ENCODE measurements at regions not wholly inside any gene's neighbourhood (a gene's known extent, or its start where the extent isn't known, plus 50 kb on each side); places are given as distances from the start of the nearest gene placed in this dataset.
"Not testable (repeated sequence)": the region's sequence is repeated elsewhere in the genome, so short reads cannot be mapped to it uniquely, and the experiment has no call there.

DNA sequence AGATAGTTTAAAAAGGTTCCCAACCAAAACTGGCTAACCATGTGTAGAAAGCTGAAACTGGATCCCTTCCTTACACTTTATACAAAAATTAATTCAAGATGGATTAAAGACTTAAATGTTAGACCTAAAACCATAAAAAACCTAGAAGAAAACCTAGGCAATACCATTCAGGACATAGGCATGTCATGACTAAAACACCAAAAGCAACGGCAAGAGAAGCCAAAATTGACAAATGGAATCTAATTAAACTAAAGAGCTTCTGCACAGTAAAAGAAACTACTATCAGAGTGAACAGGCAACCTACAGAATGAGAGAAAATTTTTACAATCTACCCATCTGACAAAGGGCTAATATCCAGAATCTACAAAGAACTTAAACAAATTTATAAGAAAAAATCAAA lies 379.1 kb upstream of the PIK3R1 start:
- not testable (repeated sequence) for TF ChIP-seq POLR2AphosphoS5, EP300 (IDR thresholded peaks at IDR 0.05)

Measured in stomach (tissue), 4 donors.